WTC11 (cell line): ENCODE measurements at regions not wholly inside any gene's neighbourhood (a gene's known extent, or its start where the extent isn't known, plus 50 kb on each side); places are given as distances from the start of the nearest gene placed in this dataset.

ENCODE experiments used
- JUN ChIP-seq: sonication (generic); formaldehyde crosslinking; IDR thresholded peaks from 2 replicates; pipeline ENCODE4 v1.8.0; 2023; ENCODE audit warnings: mild to moderate bottlenecking, missing genetic modification reagents
- NFATC4 ChIP-seq: fragments of 250-450 bp; sonication (Bioruptor Pico); IDR thresholded peaks from 2 replicates; pipeline ENCODE4 v1.9.0; 2021; ENCODE audit warnings: mild to moderate bottlenecking
- SP1 ChIP-seq: sonication (generic); formaldehyde crosslinking; conservative IDR thresholded peaks from 2 replicates; pipeline ENCODE4 v1.8.1; 2022; ENCODE audit warnings: missing genetic modification reagents
- TCF7 ChIP-seq: sonication (generic); formaldehyde crosslinking; IDR thresholded peaks from 2 replicates; pipeline ENCODE4 v1.8.0; 2022; ENCODE audit warnings: mild to moderate bottlenecking, low read depth, missing genetic modification reagents, moderate library complexity
- TF ChIP-seq, protein P1 (sequence below): sonication (generic); formaldehyde crosslinking; IDR thresholded peaks from 2 replicates; pipeline ENCODE4 v1.8.1; 2022; ENCODE audit warnings: low read depth, missing genetic modification reagents, borderline replicate concordance
- TF ChIP-seq, protein P2 (sequence below): fragments of 200-600 bp; IDR thresholded peaks from 2 replicates; pipeline ENCODE4 v1.8.0; 2022; ENCODE audit warnings: antibody characterized with exemption

DNA sequence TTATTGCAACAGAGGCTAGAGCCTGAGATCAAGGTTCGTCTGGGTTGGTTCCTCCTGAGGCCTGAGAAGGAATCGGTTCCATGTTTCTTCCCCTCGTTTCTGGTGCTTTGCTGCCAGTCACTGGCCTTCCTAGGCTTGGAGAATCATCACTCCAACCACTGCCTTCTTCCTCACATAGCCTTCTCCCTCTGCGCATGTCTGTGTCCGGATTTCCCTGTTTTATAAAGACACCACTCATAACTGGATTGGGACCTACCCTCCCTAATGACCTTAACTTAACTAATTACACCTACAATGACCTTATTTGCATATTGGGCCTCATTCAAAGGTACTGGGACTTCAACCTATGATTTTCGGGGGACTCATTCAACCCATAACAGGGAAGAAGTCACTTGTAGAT lies 119.8 kb upstream of the CCDC68 start:
- TF ChIP-seq, protein P1, sequence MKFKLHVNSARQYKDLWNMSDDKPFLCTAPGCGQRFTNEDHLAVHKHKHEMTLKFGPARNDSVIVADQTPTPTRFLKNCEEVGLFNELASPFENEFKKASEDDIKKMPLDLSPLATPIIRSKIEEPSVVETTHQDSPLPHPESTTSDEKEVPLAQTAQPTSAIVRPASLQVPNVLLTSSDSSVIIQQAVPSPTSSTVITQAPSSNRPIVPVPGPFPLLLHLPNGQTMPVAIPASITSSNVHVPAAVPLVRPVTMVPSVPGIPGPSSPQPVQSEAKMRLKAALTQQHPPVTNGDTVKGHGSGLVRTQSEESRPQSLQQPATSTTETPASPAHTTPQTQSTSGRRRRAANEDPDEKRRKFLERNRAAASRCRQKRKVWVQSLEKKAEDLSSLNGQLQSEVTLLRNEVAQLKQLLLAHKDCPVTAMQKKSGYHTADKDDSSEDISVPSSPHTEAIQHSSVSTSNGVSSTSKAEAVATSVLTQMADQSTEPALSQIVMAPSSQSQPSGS (CRISPR knock-in tag) = no peak
- TF ChIP-seq JUN (CRISPR knock-in tag) (no peak), NFATC4 (CRISPR knock-in tag) (no peak), SP1 (CRISPR knock-in tag) (no peak), TCF7 (CRISPR knock-in tag) (no peak)
- TF ChIP-seq, protein P2, sequence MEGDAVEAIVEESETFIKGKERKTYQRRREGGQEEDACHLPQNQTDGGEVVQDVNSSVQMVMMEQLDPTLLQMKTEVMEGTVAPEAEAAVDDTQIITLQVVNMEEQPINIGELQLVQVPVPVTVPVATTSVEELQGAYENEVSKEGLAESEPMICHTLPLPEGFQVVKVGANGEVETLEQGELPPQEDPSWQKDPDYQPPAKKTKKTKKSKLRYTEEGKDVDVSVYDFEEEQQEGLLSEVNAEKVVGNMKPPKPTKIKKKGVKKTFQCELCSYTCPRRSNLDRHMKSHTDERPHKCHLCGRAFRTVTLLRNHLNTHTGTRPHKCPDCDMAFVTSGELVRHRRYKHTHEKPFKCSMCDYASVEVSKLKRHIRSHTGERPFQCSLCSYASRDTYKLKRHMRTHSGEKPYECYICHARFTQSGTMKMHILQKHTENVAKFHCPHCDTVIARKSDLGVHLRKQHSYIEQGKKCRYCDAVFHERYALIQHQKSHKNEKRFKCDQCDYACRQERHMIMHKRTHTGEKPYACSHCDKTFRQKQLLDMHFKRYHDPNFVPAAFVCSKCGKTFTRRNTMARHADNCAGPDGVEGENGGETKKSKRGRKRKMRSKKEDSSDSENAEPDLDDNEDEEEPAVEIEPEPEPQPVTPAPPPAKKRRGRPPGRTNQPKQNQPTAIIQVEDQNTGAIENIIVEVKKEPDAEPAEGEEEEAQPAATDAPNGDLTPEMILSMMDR = no peak
